HCT116 (cell line): ENCODE measurements at regions not wholly inside any gene's neighbourhood (a gene's known extent, or its start where the extent isn't known, plus 50 kb on each side); places are given as distances from the start of the nearest gene placed in this dataset.

ENCODE experiments used
- ATAC-seq: fragments of 200-7000 bp; cut with Tn5 transposase; 2 replicates; pipeline ENCODE4 v1.9.1; 2020; ENCODE audit warnings: mild to moderate bottlenecking, moderate library complexity
- BruUV-seq: library from RNA; stranded (reverse); fragments of 400-500 nt; replicated peaks from 2 replicates; lab custom pipeline; 2021; lab: Mats Ljungman, UMichigan
- CTCF ChIA-PET: fragments of 300-600 bp; sonication (Branson Sonifier 250); formaldehyde crosslinking; loops from one replicate; lab custom pipeline; 2021; ENCODE audit warnings: antibody characterized with exemption; lab: Charles Lee
- POLR2A ChIA-PET: fragments of 300-600, 350-600 bp; sonication (Branson Sonifier 250); formaldehyde crosslinking; loops from one replicate; lab custom pipeline; 2021; ENCODE audit warnings: antibody characterized with exemption; lab: Charles Lee
- RAD21 ChIA-PET, 2 experiments: fragments of 300-600 bp; sonication (Branson Sonifier 250); formaldehyde crosslinking; loops; one replicate each; lab custom pipeline; 2023; ENCODE audit warnings: low total read pairs in 2 of 2; ENCODE audit not compliant: uncharacterized antibody in 2 of 2, unreplicated experiment in 2 of 2, low non-redundant PET in 1 of 2; lab: Charles Lee
- DNase-seq: peaks from one replicate; pipeline ENCODE4 v3.0.0-alpha.2; 2010; ENCODE audit warnings: low read depth, low spot score
- H2AFZ ChIP-seq: fragments of 200-600 bp; shearing (Covaris generic), sonication (generic); 2 replicates; pipeline ENCODE4 v1.6.1; 2017; ENCODE audit warnings: low read depth, mixed run types, mixed read lengths, antibody characterized with exemption, low read length; ENCODE audit not compliant: poor library complexity, severe bottlenecking
- H3K27ac ChIP-seq: 2 replicates; pipeline ENCODE4 v1.5.1; 2012; ENCODE audit warnings: low read depth, low read length
- H3K27me3 ChIP-seq: fragments of 200-600 bp; sonication (generic); 2 replicates; pipeline ENCODE4 v1.6.1; 2016; ENCODE audit warnings: mixed run types, low read length, mixed read lengths; ENCODE audit not compliant: insufficient read depth
- H3K36me3 ChIP-seq, 2 experiments: fragments of 200-500 bp in 1 of 2; fragments of 200-600 bp in 1 of 2; sonication (Bioruptor generic) in 1 of 2; sonication (generic) in 1 of 2; 2 replicates each; pipeline versions ENCODE4 v1.5.1 to v1.6.1; 2014 to 2016; ENCODE audit warnings: low read length in 2 of 2, inconsistent platforms in 1 of 2, mixed read lengths in 1 of 2, mixed run types in 1 of 2; ENCODE audit not compliant: insufficient read depth in 2 of 2, control insufficient read depth in 1 of 2
- H3K4me1 ChIP-seq, 2 experiments: fragments of 200-600 bp in 1 of 2; sonication (generic) in 1 of 2; 2 replicates each; pipeline versions ENCODE4 v1.5.1 to v1.6.1; 2012 to 2017; ENCODE audit warnings: low read length in 2 of 2, inconsistent platforms in 1 of 2, mild to moderate bottlenecking in 1 of 2, mixed read lengths in 1 of 2, mixed run types in 1 of 2, moderate library complexity in 1 of 2; ENCODE audit not compliant: insufficient read depth in 2 of 2, control insufficient read depth in 1 of 2
- H3K4me2 ChIP-seq: fragments of 200-600 bp; sonication (generic); 2 replicates; pipeline ENCODE4 v1.6.1; 2017; ENCODE audit warnings: mixed run types, low read length, mixed read lengths
- H3K4me3 ChIP-seq, 2 experiments: fragments of 200-600 bp in 1 of 2; sonication (generic) in 1 of 2; replicated peaks in 1 of 2; 2 replicates each; pipeline ENCODE4 v1.5.1; 2011 to 2016; ENCODE audit warnings: low read length in 2 of 2, control low read depth in 1 of 2, low read depth in 1 of 2, mild to moderate bottlenecking in 1 of 2, mixed read lengths in 1 of 2, mixed run types in 1 of 2
- H3K79me2 ChIP-seq: fragments of 200-600 bp; sonication (generic); 2 replicates; pipeline ENCODE4 v1.6.1; 2017; ENCODE audit warnings: mild to moderate bottlenecking, mixed run types, low read length, moderate library complexity, mixed read lengths; ENCODE audit not compliant: insufficient read depth
- H3K9ac ChIP-seq: fragments of 200-600 bp; sonication (generic); 2 replicates; pipeline ENCODE4 v1.6.1; 2016; ENCODE audit warnings: low read length, mixed read lengths
- H3K9me2 ChIP-seq: fragments of 200-600 bp; sonication (generic), shearing (Covaris generic); 2 replicates; pipeline ENCODE4 v1.6.1; 2017; ENCODE audit warnings: mixed run types, mild to moderate bottlenecking, moderate library complexity; ENCODE audit not compliant: insufficient read depth
- H3K9me3 ChIP-seq, 2 experiments: fragments of 200-500 bp in 1 of 2; fragments of 200-600 bp in 1 of 2; sonication (Bioruptor generic) in 1 of 2; sonication (generic) in 1 of 2; 2 replicates each; pipeline ENCODE4 v1.6.1; 2014 to 2017; ENCODE audit warnings: low read length in 2 of 2, mixed read lengths in 2 of 2, inconsistent platforms in 1 of 2, low read depth in 1 of 2, mild to moderate bottlenecking in 1 of 2, mixed run types in 1 of 2, moderate library complexity in 1 of 2; ENCODE audit not compliant: control insufficient read depth in 1 of 2, insufficient read depth in 1 of 2
- H4K20me1 ChIP-seq: fragments of 200-600 bp; sonication (generic), shearing (Covaris generic); 2 replicates; pipeline ENCODE4 v1.6.1; 2017; ENCODE audit warnings: mixed run types, mild to moderate bottlenecking, moderate library complexity; ENCODE audit not compliant: insufficient read depth
- CBX3 ChIP-seq: IDR thresholded peaks from 2 replicates; pipeline ENCODE4 v1.6.1; 2012; ENCODE audit warnings: low read depth
- FOSL1 ChIP-seq: IDR thresholded peaks from 2 replicates; pipeline ENCODE4 v1.6.1; 2012; ENCODE audit warnings: low read depth
- JUND ChIP-seq: IDR thresholded peaks from 2 replicates; pipeline ENCODE4 v1.6.1; 2012
- POLR2AphosphoS5 ChIP-seq: IDR thresholded peaks from 2 replicates; pipeline ENCODE4 v1.6.1; 2011; ENCODE audit warnings: mild to moderate bottlenecking, low read depth, low read length, moderate library complexity
- RAD21 ChIP-seq: IDR thresholded peaks from 2 replicates; pipeline ENCODE4 v1.6.1; 2012; ENCODE audit warnings: low read depth, mild to moderate bottlenecking
- SIN3A ChIP-seq: IDR thresholded peaks from 2 replicates; pipeline ENCODE4 v1.6.1; 2012; ENCODE audit warnings: low read depth
- SP1 ChIP-seq: IDR thresholded peaks from 2 replicates; pipeline ENCODE4 v1.6.1; 2012; ENCODE audit warnings: low read depth
- SRF ChIP-seq: IDR thresholded peaks from 2 replicates; pipeline ENCODE4 v1.6.1; 2012; ENCODE audit warnings: low read depth
- YY1 ChIP-seq: IDR thresholded peaks from 2 replicates; pipeline ENCODE4 v1.6.1; 2011; ENCODE audit warnings: low read length, low read depth, moderate library complexity, mild to moderate bottlenecking; ENCODE audit not compliant: insufficient replicate concordance; ENCODE audit errors: extremely low read depth
- ZFX ChIP-seq: fragments of 450-650 bp; IDR thresholded peaks from 2 replicates; pipeline ENCODE4 v1.6.1; 2017
- ZNF274 ChIP-seq: fragments of 200-500 bp; sonication (Bioruptor generic); IDR thresholded peaks from 2 replicates; pipeline ENCODE4 v1.6.1; 2014; ENCODE audit warnings: mild to moderate bottlenecking, low read depth, low read length, inconsistent platforms
- intact Hi-C: fragments of 100-400 bp; cut with micrococcal nuclease; formaldehyde crosslinking; loops from 2 replicates; pipeline ENCODE4 v1.10.0; 2022
- TF ChIP-seq, protein P1 (sequence below), 3 experiments: fragments of 200-600 bp in 1 of 3; sonication (generic) in 1 of 3; IDR thresholded peaks in 2 of 3; conservative IDR thresholded peaks in 1 of 3; 2 replicates each; pipeline ENCODE4 v1.5.1; 2012 to 2017; ENCODE audit warnings: low read depth in 2 of 3, low read length in 2 of 3, antibody characterized with exemption in 1 of 3, borderline replicate concordance in 1 of 3, control low read depth in 1 of 3, mild to moderate bottlenecking in 1 of 3, mixed read lengths in 1 of 3, mixed run types in 1 of 3, moderate library complexity in 1 of 3; ENCODE audit not compliant: insufficient read depth in 1 of 3
- TF ChIP-seq, protein P2 (sequence below): IDR thresholded peaks from 2 replicates; pipeline ENCODE4 v1.6.1; 2012

DNA sequence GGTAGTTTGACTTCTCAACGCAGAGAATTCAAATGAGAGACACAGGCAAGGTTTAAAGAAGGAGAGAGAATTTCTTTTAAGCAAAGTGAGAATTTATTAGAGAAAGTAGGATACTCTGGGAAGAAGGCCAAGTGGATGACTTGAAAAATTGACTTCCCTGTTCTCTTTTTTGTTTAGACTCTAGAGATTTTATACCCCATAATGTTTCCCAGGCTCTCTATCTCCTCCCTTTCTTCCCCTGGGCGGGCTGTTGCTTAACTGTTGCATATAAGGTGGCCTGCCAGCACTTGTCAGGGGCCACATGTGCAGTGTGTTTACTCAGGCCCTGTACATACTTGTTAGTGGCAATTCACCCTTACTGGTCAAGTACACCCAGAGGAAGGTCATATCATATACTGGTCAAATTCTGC, 403.7 kb downstream of the SLC6A15 start (continued):
- TF ChIP-seq, protein P1, sequence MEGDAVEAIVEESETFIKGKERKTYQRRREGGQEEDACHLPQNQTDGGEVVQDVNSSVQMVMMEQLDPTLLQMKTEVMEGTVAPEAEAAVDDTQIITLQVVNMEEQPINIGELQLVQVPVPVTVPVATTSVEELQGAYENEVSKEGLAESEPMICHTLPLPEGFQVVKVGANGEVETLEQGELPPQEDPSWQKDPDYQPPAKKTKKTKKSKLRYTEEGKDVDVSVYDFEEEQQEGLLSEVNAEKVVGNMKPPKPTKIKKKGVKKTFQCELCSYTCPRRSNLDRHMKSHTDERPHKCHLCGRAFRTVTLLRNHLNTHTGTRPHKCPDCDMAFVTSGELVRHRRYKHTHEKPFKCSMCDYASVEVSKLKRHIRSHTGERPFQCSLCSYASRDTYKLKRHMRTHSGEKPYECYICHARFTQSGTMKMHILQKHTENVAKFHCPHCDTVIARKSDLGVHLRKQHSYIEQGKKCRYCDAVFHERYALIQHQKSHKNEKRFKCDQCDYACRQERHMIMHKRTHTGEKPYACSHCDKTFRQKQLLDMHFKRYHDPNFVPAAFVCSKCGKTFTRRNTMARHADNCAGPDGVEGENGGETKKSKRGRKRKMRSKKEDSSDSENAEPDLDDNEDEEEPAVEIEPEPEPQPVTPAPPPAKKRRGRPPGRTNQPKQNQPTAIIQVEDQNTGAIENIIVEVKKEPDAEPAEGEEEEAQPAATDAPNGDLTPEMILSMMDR (IDR thresholded peaks at IDR 0.05 in 2 of 3, conservative IDR thresholded peaks at IDR 0.05 in 1 of 3; ENCODE audit: borderline replicate concordance in 1 of 3, insufficient read depth in 1 of 3, low read depth in 2 of 3, low read length in 2 of 3), result no peak
- TF ChIP-seq ZNF274, result no peak
- TF ChIP-seq SIN3A, result no peak
- no peak for TF ChIP-seq YY1
- no peak for TF ChIP-seq SRF

DNA sequence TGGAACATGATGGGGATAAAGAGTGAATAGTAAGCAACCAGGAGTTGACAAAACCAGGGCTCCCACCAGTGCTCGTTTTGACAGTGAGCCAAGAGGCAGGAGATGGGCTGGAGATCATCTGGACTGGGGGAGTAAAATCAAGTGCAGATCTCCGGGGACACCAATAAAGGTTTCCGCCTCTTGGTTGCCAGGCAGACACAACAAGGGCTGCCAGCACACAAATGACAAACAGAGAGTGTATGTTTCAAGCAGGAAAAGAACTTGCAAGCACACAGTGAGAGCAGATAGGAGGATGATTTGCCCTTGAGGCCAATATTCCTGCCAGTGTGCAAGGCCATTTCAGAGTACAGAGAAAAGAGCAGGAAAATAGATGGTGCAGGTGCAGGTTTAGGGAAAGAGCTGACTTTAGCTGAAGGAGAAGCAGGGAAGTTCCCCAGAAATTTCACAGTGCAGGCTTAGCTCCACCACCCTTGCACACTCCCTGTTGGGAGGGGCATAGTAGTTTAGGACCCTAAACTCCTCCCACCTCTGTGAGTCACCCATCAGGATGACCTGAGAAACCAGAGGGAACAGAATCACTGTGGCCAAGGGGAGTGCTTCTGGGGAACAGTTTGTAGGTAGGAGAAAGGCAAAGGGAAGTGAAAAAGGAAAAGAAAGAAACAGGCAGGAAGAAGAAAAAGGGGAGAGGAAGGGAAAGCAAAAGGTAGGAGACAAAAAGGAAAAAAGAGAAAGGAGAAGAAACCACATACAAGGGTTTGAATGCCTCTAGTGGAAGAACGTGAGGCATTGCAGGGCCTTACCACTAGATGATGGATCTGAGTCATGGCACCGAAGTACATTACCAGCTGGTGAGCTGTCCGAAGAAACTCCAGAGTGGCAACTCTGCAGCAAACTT, 404.4 kb downstream of the SLC6A15 start:
- Histone ChIP-seq H3K9me3 (no peaks in the 10 kb centered on the region), H3K9me2 (no peaks in the 10 kb centered on the region), H3K79me2 (no peaks in the 10 kb centered on the region), H3K36me3 (no peaks in the 10 kb centered on the region), H3K4me3 (no peak overlapping the region; a peak in 1 of 4 replicates), H2AFZ (peak overlapping the region; percentile 93), H3K4me1 (peaks cover 0 to 14% of the 10 kb centered on the region in 2 experiments; a peak in 2 of 4 replicates), H4K20me1 (no peaks in the 10 kb centered on the region), H3K9ac (no peak overlapping the region), H3K27me3 (no peaks in the 10 kb centered on the region), H3K27ac (no peak overlapping the region), H3K4me2 (peak overlapping the region; percentile 56)
- CTCF ChIA-PET, result interaction anchor here (1.1 to 3.6 kb wide), 4 partner anchors 10 to 1822 kb away, joined by 3 to 12 read pairs (median 6); partner anchors contain the start of gene TMTC2
- POLR2A ChIA-PET, result no interaction called here
- no TSS peak for BruUV-seq
- RAD21 ChIA-PET, result interaction anchor here in 1 of 2 experiments (1.0 kb wide), 1 partner anchor 1822 kb away, joined by 3 read pairs; no protein-coding TSS in a partner anchor
- TF ChIP-seq CBX3, result peak; percentile 80
- TF ChIP-seq, protein P1 (IDR thresholded peaks at IDR 0.05 in 2 of 3, conservative IDR thresholded peaks at IDR 0.05 in 1 of 3; ENCODE audit: borderline replicate concordance in 1 of 3, insufficient read depth in 1 of 3, low read depth in 2 of 3, low read length in 2 of 3), result peak in 2 of 3 experiments; percentile 60 to 61; a peak in 4 of 6 replicates
- TF ChIP-seq FOSL1, result peak; percentile 58
- TF ChIP-seq RAD21, result peak; percentile 35; the same call in 1 of the 2 replicates
- no peak for TF ChIP-seq ZNF274
- no peak for TF ChIP-seq SRF
- TF ChIP-seq, protein P2, sequence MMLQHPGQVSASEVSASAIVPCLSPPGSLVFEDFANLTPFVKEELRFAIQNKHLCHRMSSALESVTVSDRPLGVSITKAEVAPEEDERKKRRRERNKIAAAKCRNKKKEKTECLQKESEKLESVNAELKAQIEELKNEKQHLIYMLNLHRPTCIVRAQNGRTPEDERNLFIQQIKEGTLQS, result no peak
- TF ChIP-seq SP1, result no peak; the same call in 1 of the 2 replicates
- peak; percentile 45 for TF ChIP-seq JUND
- no peak for TF ChIP-seq ZFX
- no peak for TF ChIP-seq POLR2AphosphoS5
- peak; percentile 57 for DNase-seq
- intact Hi-C loops, result loop anchor here (10.0 kb wide), 1 partner anchor 337 kb away; no protein-coding TSS in a partner anchor
- ATAC-seq, result peak; percentile 96
